Muscle of leg (tissue), 3 donors: ENCODE measurements at regions not wholly inside any gene's neighbourhood (a gene's known extent, or its start where the extent isn't known, plus 50 kb on each side); places are given as distances from the start of the nearest gene placed in this dataset.

Experiments
- DNase-seq: peaks from one replicate; pipeline ENCODE4 v3.0.0; 2013
- H3K27ac ChIP-seq: one replicate; pipeline ENCODE4 v1.5.1; 2013; ENCODE audit warnings: mild to moderate bottlenecking, low read length, control low read depth
- H3K27me3 ChIP-seq: one replicate; pipeline ENCODE4 v1.6.1; 2013; ENCODE audit warnings: low read length; ENCODE audit not compliant: control insufficient read depth, insufficient read depth
- H3K36me3 ChIP-seq: one replicate; pipeline ENCODE4 v1.6.1; 2013; ENCODE audit warnings: low read length; ENCODE audit not compliant: control insufficient read depth, insufficient read depth
- H3K4me1 ChIP-seq: one replicate; pipeline ENCODE4 v1.6.1; 2013; ENCODE audit warnings: low read length; ENCODE audit not compliant: control insufficient read depth, insufficient read depth
- H3K4me3 ChIP-seq: one replicate; pipeline ENCODE4 v1.5.1; 2013; ENCODE audit warnings: low read length, control low read depth
- H3K9me3 ChIP-seq: replicated peaks from 2 replicates; pipeline ENCODE4 v1.6.1; 2013; ENCODE audit warnings: low read depth, low read length; ENCODE audit not compliant: control insufficient read depth
- WGBS: methylation state at CpG from one replicate; pipeline ENCODE4 v1.1.5; 2013; ENCODE audit warnings: missing lambda C conversion rate; ENCODE audit not compliant: insufficient coverage; 5-methylcytosine and 5-hydroxymethylcytosine counted together

GRCh38 chr15:29612096-29612495 is 210.2 kb downstream of the TJP1 start:
- Histone ChIP-seq H3K9me3 (no peaks in the 10 kb centered on the region), H3K36me3 (no peaks in the 10 kb centered on the region), H3K4me3 (no peak overlapping the region), H3K27me3 (no peaks in the 10 kb centered on the region), H3K4me1 (no peaks in the 10 kb centered on the region), H3K27ac (no peak overlapping the region)
- no CpG with 5 or more reads among the region's 6 CpGs for WGBS
- no peak for DNase-seq

GRCh38 chr15:29611057-29611456 is 211.2 kb downstream of the TJP1 start:
- Histone ChIP-seq H3K9me3 (no peaks in the 10 kb centered on the region), H3K4me3 (no peak overlapping the region), H3K27me3 (no peaks in the 10 kb centered on the region), H3K27ac (no peak overlapping the region), H3K36me3 (no peaks in the 10 kb centered on the region), H3K4me1 (no peaks in the 10 kb centered on the region)
- WGBS, result 46% methylated on average over 2 of the region's 3 CpGs
- DNase-seq, result no peak

- H3K4me3 ChIP-seq, result no peak overlapping the region
- no peaks in the 10 kb centered on the region for H3K9me3 ChIP-seq
- H3K27ac ChIP-seq, result no peak overlapping the region
- no peaks in the 10 kb centered on the region for H3K27me3 ChIP-seq
- 100% methylated on average over 1 of the region's 5 CpGs for WGBS
- H3K4me1 ChIP-seq, result no peaks in the 10 kb centered on the region
- no peaks in the 10 kb centered on the region for H3K36me3 ChIP-seq
- no peak for DNase-seq
These were observed 220.5 kb downstream of the TJP1 start for GRCh38 chr15:29601811-29602210.

- no peaks in the 10 kb centered on the region for H3K9me3 ChIP-seq
- no CpG with 5 or more reads among the region's 1 CpG for WGBS
- no peak overlapping the region for H3K4me3 ChIP-seq
- DNase-seq, result no peak
- no peaks in the 10 kb centered on the region for H3K27me3 ChIP-seq
- H3K4me1 ChIP-seq, result no peaks in the 10 kb centered on the region
- H3K36me3 ChIP-seq, result no peaks in the 10 kb centered on the region
- H3K27ac ChIP-seq, result no peak overlapping the region
These were observed 222.0 kb downstream of the TJP1 start for GRCh38 chr15:29600262-29600661.

GRCh38 chr15:29596266-29596665 is 226.0 kb downstream of the TJP1 start:
- H3K4me3 ChIP-seq, result no peak overlapping the region
- H3K4me1 ChIP-seq, result no peaks in the 10 kb centered on the region
- WGBS, result no CpG with 5 or more reads among the region's 3 CpGs
- H3K27ac ChIP-seq, result no peak overlapping the region
- no peak for DNase-seq
- no peaks in the 10 kb centered on the region for H3K36me3 ChIP-seq
- H3K9me3 ChIP-seq, result no peaks in the 10 kb centered on the region
- no peaks in the 10 kb centered on the region for H3K27me3 ChIP-seq

GRCh38 chr15:29593629-29594028 is 228.6 kb downstream of the TJP1 start:
- H3K27ac ChIP-seq, result no peak overlapping the region
- H3K36me3 ChIP-seq, result no peaks in the 10 kb centered on the region
- no peak for DNase-seq
- H3K4me3 ChIP-seq, result no peak overlapping the region
- no peaks in the 10 kb centered on the region for H3K4me1 ChIP-seq
- WGBS, result no CpG with 5 or more reads among the region's 1 CpG
- no peaks in the 10 kb centered on the region for H3K27me3 ChIP-seq
- no peaks in the 10 kb centered on the region for H3K9me3 ChIP-seq

GRCh38 chr15:29593111-29593510 is 229.2 kb downstream of the TJP1 start:
- H3K36me3 ChIP-seq, result no peaks in the 10 kb centered on the region
- no peaks in the 10 kb centered on the region for H3K9me3 ChIP-seq
- no peak for DNase-seq
- H3K4me3 ChIP-seq, result no peak overlapping the region
- no peak overlapping the region for H3K27ac ChIP-seq
- no peaks in the 10 kb centered on the region for H3K4me1 ChIP-seq
- 60% methylated on average over 3 of the region's 4 CpGs for WGBS
- H3K27me3 ChIP-seq, result no peaks in the 10 kb centered on the region

GRCh38 chr15:29590701-29591100 is 231.6 kb downstream of the TJP1 start:
- Histone ChIP-seq H3K4me1 (no peaks in the 10 kb centered on the region), H3K9me3 (no peaks in the 10 kb centered on the region)

GRCh38 chr15:29589975-29590374 is 232.3 kb downstream of the TJP1 start:
- Histone ChIP-seq H3K4me3 (no peak overlapping the region), H3K27me3 (no peaks in the 10 kb centered on the region), H3K36me3 (no peaks in the 10 kb centered on the region), H3K9me3 (no peaks in the 10 kb centered on the region), H3K27ac (no peak overlapping the region), H3K4me1 (no peaks in the 10 kb centered on the region)
- WGBS, result 88% methylated on average over 4 of the region's 4 CpGs
- no peak for DNase-seq

More at GRCh38 chr15:29590701-29591100, 231.6 kb downstream of the TJP1 start:
- H3K27me3 ChIP-seq, result no peaks in the 10 kb centered on the region
- no peak for DNase-seq
- no peak overlapping the region for H3K27ac ChIP-seq
- no peaks in the 10 kb centered on the region for H3K36me3 ChIP-seq
- no peak overlapping the region for H3K4me3 ChIP-seq

GRCh38 chr15:29589416-29589815 is 232.9 kb downstream of the TJP1 start:
- Histone ChIP-seq H3K27ac (no peak overlapping the region), H3K9me3 (no peaks in the 10 kb centered on the region), H3K36me3 (no peaks in the 10 kb centered on the region), H3K27me3 (no peaks in the 10 kb centered on the region), H3K4me3 (no peak overlapping the region), H3K4me1 (no peaks in the 10 kb centered on the region)
- peak; percentile 3 for DNase-seq
- WGBS, result 39% methylated on average over 2 of the region's 9 CpGs

GRCh38 chr15:29573197-29573838 is 248.9 kb downstream of the TJP1 start:
- no peak overlapping the region for H3K27ac ChIP-seq
- peaks cover 46% of the 10 kb centered on the region for H3K27me3 ChIP-seq
- 80% methylated on average over 1 of the region's 4 CpGs for WGBS
- no peaks in the 10 kb centered on the region for H3K9me3 ChIP-seq
- no peak overlapping the region for H3K4me3 ChIP-seq
- no peaks in the 10 kb centered on the region for H3K36me3 ChIP-seq
- H3K4me1 ChIP-seq, result peaks cover 3% of the 10 kb centered on the region
- no peak for DNase-seq
